HFF-Myc (cell line): ENCODE measurements at regions not wholly inside any gene's neighbourhood (a gene's known extent, or its start where the extent isn't known, plus 50 kb on each side); places are given as distances from the start of the nearest gene placed in this dataset.

Experiments
- DNase-seq: peaks from one replicate; pipeline ENCODE4 v3.0.0-alpha.2; 2011; ENCODE audit warnings: low read depth; ENCODE audit errors: extremely low read depth
- H3K4me3 ChIP-seq: replicated peaks from 2 replicates; pipeline ENCODE4 v1.5.1; 2011; ENCODE audit warnings: low read depth, mild to moderate bottlenecking, control low read depth, low read length
- TF ChIP-seq, protein P1 (sequence below): IDR thresholded peaks from 2 replicates; pipeline ENCODE4 v1.5.1; 2012; ENCODE audit warnings: mild to moderate bottlenecking, low read depth, low read length, control low read depth; ENCODE audit errors: missing control alignments

DNA sequence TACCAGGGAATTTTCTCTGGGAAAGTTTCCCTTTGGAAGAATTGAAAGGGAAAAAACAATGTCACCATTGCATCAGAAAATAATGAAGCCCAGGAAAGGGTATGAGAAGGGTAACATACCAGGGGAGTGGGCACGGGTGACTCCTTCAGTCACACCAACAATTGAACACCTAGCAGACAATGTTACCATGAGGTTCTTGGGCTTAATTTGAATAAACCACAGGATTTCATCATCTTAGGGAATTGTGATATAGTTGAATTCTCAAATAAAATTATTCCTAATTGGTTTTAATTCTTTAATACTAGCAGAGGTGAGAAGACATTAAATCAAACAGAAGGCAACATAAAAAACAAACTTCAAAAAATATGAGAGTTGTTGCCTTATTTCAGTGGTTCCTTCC, 73.7 kb upstream of the RREB1 start:
- no peak overlapping the region for H3K4me3 ChIP-seq
- DNase-seq, result no peak
- TF ChIP-seq, protein P1, sequence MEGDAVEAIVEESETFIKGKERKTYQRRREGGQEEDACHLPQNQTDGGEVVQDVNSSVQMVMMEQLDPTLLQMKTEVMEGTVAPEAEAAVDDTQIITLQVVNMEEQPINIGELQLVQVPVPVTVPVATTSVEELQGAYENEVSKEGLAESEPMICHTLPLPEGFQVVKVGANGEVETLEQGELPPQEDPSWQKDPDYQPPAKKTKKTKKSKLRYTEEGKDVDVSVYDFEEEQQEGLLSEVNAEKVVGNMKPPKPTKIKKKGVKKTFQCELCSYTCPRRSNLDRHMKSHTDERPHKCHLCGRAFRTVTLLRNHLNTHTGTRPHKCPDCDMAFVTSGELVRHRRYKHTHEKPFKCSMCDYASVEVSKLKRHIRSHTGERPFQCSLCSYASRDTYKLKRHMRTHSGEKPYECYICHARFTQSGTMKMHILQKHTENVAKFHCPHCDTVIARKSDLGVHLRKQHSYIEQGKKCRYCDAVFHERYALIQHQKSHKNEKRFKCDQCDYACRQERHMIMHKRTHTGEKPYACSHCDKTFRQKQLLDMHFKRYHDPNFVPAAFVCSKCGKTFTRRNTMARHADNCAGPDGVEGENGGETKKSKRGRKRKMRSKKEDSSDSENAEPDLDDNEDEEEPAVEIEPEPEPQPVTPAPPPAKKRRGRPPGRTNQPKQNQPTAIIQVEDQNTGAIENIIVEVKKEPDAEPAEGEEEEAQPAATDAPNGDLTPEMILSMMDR, result no peak

DNA sequence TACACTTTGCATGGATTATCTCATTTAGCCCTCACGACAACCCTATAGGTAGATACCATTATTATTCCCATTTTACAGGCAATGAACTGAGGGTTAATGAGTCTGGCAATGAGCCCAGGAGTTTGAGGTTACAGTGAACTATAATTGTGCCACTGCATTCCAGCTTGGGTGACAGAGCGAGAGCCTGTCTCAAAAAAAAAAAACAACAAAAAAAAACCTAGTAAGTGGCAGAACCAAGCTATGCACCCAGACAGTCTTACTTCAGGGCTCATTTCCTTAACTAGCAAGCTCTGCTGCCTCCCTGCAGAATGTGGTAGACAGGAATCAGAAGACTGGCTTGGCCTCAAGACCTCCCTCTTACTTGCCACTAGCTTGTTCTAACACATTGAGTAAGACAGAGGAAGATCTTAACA, 71.9 kb upstream of the RREB1 start:
- H3K4me3 ChIP-seq, result no peak overlapping the region
- TF ChIP-seq, protein P1, result no peak
- DNase-seq, result no peak

DNA sequence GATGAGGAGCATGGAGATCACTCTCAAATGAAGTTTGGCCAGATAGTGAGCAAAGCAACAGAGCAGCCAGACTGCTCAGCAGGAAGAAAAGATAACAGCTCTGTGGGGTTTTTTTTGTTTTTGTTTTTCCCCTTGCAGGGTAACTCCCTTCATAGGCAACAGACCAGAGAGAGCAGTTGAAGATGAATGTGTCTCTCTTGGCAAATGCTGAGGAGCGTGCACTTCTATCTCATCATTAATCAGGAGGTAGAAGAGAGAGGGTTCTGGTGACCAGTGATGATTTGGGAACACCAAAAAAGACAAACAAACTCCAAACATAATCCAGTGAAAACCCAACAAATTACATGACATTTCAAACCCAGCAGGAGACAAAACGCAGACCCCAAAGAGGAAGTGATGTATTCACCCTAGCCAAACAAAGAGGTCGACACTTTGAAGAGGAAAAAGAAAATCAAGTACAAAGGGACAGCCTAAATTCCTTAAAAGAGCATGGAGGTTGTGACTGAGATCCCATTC, 66.2 kb upstream of the RREB1 start:
- TF ChIP-seq, protein P1, result no peak
- no peak for DNase-seq
- no peak overlapping the region for H3K4me3 ChIP-seq

DNA sequence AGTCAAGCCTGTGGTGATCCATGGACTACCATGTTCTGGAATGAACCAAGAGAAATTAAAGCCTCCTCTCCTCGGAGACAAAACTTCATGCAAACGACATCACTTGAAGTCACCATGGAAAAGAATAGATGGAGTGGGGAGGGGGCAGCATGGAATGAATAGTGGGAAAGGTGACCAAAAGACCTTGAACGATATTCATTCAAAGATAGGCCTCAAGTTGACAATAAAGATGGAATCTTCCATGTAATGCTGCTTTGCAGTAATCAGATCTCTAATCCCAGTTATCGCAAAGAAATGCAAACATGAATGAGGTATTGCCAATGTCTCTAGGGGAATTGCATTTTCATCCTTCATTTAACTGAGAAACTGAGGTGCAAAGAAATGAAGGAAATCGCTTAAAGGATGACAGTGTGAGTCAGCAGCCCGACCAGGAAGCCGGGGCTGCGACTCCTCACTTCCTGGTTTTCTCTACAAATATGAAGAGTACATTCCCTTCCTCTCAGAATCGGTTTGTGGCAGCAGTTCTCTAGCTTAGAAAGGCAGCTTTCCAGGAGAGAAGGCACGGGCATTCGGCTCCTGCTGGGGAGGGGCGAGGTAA, 65.6 kb upstream of the RREB1 start:
- TF ChIP-seq, protein P1, result no peak
- DNase-seq, result no peak
- H3K4me3 ChIP-seq, result no peak overlapping the region

DNA sequence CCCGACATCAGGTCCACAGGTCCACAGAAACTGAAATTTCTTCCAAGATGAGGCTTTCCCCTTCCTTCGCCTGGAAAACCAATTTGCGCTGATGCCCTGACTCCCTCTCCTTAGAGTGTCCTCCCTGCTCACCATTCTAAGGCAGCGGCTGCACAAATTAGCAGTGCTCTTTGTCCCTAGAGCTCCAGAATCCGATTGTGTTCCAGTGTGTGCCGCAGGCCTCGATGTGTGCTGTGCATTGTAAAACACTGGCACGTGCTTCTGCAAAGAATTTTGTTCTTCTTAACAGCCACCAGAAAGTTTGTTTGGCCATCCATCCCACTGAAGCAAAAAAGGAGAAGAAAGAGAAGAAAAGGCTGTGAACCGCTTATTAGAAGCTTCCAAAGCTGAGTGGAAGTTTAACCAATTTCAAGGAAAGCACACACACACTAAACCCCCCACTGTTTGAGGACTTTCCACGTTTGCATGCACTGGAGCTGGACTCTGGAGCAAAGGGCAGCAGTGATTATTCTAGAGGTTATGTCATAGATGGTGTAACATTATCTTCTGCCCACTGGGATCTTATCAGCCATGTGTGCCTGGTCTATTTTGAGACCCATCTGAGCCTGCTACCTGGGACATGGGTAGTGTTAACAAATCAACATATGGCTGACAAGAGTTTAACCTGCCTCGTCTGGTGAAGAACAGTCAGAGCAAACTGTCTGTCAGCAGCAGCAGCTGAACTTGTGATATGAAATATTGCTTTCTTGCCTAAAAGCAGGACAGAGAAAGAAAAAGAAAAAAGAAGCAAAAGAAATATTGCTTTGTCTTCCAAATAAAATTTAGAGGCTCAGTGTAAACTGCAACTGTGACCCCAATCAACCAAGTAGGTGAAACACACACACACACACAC, 64.9 kb upstream of the RREB1 start:
- no peak overlapping the region for H3K4me3 ChIP-seq
- no peak for DNase-seq
- TF ChIP-seq, protein P1, result no peak

DNA sequence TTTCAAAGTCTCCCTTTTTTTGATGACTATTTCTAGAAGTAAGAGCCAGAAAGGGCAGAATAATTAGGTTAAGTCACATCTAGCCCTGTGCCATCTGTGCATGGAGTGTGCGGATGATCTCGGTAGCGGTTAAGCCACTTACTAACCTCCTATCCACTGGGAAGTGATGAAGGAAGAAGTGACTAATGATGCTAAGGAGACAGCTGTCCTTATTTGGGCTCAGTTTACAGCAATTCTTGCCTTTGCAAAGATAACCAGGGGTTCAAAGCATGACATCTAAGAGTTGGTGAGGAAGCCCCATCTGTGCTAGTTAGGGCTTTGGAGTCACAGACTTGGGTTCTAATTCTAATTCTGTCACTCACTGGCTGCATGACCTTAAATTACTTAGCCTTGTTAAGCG, 62.4 kb upstream of the RREB1 start:
- DNase-seq, result no peak
- TF ChIP-seq, protein P1, result no peak
- no peak overlapping the region for H3K4me3 ChIP-seq
